Medulla oblongata (tissue), 1 donor: ENCODE measurements at regions not wholly inside any gene's neighbourhood (a gene's known extent, or its start where the extent isn't known, plus 50 kb on each side); places are given as distances from the start of the nearest gene placed in this dataset.
"Not testable (repeated sequence)": the region's sequence is repeated elsewhere in the genome, so short reads cannot be mapped to it uniquely, and the experiment has no call there.

Experiments used
- DNase-seq: peaks from one replicate; pipeline ENCODE4 v3.0.0-alpha.2; 2015; ENCODE audit errors: extremely low spot score

DNA sequence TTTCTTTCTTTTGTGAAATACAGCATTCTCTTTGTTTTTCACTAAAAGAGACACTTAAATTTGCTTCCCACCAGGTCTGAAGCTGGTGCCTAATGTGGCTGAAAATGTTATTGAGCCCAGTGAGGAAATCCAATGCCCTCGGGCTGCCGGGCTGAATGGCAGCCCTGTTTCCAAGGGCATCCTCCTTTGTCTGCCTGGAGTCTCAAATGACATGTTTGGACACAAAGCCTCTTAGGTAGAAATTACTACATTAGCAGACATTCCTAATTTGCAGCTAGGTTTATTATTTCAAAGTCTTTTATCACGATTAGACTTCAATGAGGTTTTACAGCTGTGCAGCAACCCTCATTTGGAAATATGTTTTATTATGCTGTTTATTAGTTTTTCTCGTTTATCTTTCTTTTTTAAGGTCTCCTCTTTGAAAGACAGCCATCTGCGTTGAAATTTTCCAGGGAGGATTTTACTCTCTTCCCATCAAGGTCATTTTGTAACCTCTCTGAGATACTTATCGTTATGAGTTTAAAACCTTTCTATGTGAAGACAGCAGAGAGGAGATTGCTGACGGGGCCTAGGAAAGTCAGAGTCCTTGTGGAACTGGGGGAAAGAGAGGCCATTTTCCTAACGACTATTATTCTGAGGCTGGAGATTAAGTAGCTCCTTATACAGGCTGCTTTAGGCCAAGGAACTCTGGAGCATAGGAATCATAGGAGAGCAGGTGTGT, 59.0 kb upstream of the ZNF532 start:
- DNase-seq: peak; percentile 63

DNA sequence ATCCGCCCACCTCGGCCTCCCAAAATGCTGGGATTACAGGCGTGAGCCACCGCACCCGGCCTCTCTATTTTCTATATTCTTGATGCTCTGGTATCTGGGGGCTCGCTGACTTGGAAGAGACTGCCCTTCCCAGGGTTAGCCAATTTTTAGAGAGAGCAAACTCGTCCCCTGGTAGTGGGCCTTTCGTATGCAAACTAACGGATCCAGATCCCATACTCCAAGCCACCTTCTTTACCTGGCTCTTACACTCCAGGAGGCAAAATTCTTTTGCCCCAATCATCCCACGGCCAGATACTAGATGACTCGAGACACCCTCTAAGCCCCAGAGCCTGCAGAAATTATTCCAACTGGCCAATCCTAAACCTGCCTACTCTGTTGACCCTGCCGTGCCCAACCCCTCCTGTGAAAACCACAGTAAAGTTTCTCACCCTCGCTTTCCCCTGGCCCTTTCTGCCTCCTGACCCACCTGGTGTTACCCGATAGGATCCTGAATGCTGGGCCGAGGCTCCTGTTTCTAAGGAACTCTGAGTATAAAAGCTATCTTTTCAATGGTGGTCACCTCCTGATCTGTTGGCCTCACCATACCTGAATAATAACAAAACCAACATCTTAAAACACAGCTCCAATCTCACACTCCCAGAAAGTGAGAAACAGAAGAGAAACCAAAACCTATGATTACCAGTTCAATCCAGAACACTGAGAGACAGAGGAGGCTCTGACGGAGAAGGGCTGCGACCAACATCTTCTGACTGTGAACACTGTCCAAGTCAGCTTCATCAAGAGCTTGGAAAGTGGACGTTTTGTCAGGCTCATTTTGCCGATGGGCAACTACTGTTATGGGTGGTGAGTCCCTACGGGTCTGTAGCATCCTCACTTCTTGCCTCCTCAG, 57.6 kb upstream of the ZNF532 start:
- DNase-seq: no peak

DNA sequence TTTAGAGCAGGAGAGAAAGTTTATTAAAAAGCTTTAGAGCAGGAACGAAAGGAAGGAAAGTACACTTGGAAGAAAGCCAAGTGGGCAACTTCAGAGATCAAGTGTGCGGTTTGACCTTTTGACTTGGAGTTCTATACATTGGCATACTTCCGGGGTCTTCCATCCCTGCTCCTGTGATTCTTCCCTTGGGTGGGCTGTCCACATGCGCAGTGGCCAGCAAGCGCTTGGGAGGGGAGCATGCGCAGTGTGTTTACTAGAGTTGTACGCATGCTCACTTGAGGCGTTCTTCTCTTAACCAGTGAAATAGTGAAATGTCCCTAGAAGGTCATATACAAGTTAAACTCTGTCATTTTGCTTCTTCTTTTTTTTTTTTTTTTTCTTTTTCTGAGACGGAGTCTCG, 56.9 kb upstream of the ZNF532 start:
- no peak for DNase-seq

GRCh38 chr18:58808349-58808748, 56.3 kb upstream of the ZNF532 start:
- DNase-seq: no peak

GRCh38 chr18:58811859-58812258, 52.8 kb upstream of the ZNF532 start:
- not testable (repeated sequence) for DNase-seq

GRCh38 chr18:58813105-58813504, 51.6 kb upstream of the ZNF532 start:
- DNase-seq: no peak

DNA sequence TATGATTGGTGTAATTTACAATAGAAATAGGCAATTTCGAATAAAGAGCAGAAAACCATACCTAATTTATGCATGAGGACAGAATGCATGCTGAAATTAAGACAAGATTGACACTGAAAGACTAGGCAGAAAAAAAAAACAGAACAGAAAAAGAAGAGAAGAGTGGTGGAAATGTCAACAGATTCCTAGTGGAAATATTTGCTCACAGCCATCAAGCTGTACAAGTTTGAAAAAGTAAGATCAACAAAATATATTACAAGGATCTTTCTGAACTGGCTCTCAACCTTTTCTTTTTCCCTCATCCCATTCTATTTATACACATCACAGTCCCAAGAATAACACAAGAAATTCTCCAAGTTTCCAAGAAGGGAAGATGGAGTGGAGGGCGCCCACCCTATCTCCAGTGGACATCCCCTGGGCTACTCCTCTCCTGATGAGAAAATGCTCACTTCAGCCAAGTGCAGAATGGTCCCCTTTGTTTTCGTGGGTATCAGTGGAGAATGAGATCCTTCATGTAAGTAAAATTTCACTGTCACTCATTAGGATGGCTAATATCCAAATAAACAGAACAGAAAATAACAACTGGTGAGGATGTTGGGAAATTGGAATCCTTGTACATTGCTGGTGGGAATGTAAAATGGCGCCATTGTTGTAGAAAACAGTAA, 51.0 kb upstream of the ZNF532 start:
- DNase-seq: peak; percentile 60

GRCh38 chr18:58814317-58814716, 50.4 kb upstream of the ZNF532 start:
- DNase-seq: no peak
